ENCODE measurements at regions not wholly inside any gene's neighbourhood (a gene's known extent, or its start where the extent isn't known, plus 50 kb on each side); places are given as distances from the start of the nearest gene placed in this dataset.

DNA sequence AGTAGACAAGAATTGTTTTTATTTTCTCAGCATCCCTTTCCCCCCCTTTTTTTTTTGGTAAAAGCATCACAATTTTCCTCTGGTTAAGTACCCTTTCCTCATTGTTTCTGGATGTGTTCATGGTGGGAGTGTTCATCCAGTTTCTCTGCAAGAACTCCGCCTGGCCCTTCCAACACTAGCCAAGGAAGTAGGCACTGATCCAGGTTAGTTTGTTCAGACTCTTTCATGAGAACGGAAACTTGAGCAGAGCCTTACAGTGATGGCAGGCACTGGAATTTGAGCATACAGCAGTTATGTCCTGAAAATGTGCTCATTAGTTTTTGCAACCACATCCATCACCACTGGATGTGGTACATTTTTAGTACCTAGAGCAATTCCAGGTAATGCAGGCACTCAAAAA, 336.1 kb upstream of the BOD1L1 start:
- Histone ChIP-seq H3K4me3 (ENCODE audit: low read depth in 2 of 2, low read length in 1 of 2) (no peak overlapping the region), H3K9ac (no peak overlapping the region), H3F3A (replicated peaks; ENCODE audit: insufficient read depth) (peaks cover 28% of the 10 kb centered on the region), H4K20me1 (ENCODE audit: insufficient read depth) (no peaks in the 10 kb centered on the region), H3K27ac (ENCODE audit: low read depth in 2 of 2, low read length in 1 of 2) (no peak overlapping the region), H3K9me3 (no peaks in the 10 kb centered on the region), H3K36me3 (replicated peaks in 1 of 2; ENCODE audit: control insufficient read depth in 1 of 2, insufficient read depth in 2 of 2, low read length in 1 of 2) (no peaks in the 10 kb centered on the region), H3K79me2 (ENCODE audit: insufficient read depth) (no peaks in the 10 kb centered on the region), H3K27me3 (ENCODE audit: insufficient read depth) (no peaks in the 10 kb centered on the region), H3K4me2 (no peak overlapping the region), H2AFZ (ENCODE audit: low read depth) (no peak overlapping the region), H3K9me2 (no peaks in the 10 kb centered on the region), H3K4me1 (ENCODE audit: control insufficient read depth in 1 of 2, insufficient read depth in 2 of 2, low read depth in 1 of 2, low read length in 1 of 2) (peaks cover 0 to 27% of the 10 kb centered on the region in 2 experiments; a peak in 1 of 4 replicates)
- ChIA-PET CTCF (interaction anchor here (1.0 kb wide), 1 partner anchor 35 kb away, joined by 3 read pairs; no protein-coding TSS in a partner anchor), POLR2A (no interaction called here)
- TF ChIP-seq, protein P1, sequence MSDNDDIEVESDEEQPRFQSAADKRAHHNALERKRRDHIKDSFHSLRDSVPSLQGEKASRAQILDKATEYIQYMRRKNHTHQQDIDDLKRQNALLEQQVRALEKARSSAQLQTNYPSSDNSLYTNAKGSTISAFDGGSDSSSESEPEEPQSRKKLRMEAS (IDR thresholded peaks at IDR 0.05; ENCODE audit: low read depth): no peak
- TF ChIP-seq FOXJ3 (CRISPR knock-in tag; IDR thresholded peaks at IDR 0.05) (no peak), YY1 (IDR thresholded peaks at IDR 0.05; ENCODE audit: low read depth) (no peak), CHD2 (IDR thresholded peaks at IDR 0.05; ENCODE audit: low read length, partially characterized antibody) (no peak), RCOR1 (IDR thresholded peaks at IDR 0.05; ENCODE audit: low read length) (no peak), FOSL2 (IDR thresholded peaks at IDR 0.05; ENCODE audit: borderline replicate concordance, low read depth) (no peak), JUND (IDR thresholded peaks at IDR 0.05) (no peak), RAD21 (IDR thresholded peaks at IDR 0.05; ENCODE audit: low read length) (no peak), POLR2AphosphoS5 (IDR thresholded peaks at IDR 0.05; ENCODE audit: low read depth, low read length) (no peak), FOXM1 (IDR thresholded peaks at IDR 0.05; ENCODE audit: low read depth) (no peak), TAF1 (IDR thresholded peaks at IDR 0.05; ENCODE audit: borderline replicate concordance, low read depth, low read length) (no peak), TCF12 (IDR thresholded peaks at IDR 0.05) (no peak), EP300 (IDR thresholded peaks at IDR 0.05; ENCODE audit: borderline replicate concordance in 1 of 2, low read depth in 1 of 2, low read length in 1 of 2) (no peak)
- TF ChIP-seq, protein P2, sequence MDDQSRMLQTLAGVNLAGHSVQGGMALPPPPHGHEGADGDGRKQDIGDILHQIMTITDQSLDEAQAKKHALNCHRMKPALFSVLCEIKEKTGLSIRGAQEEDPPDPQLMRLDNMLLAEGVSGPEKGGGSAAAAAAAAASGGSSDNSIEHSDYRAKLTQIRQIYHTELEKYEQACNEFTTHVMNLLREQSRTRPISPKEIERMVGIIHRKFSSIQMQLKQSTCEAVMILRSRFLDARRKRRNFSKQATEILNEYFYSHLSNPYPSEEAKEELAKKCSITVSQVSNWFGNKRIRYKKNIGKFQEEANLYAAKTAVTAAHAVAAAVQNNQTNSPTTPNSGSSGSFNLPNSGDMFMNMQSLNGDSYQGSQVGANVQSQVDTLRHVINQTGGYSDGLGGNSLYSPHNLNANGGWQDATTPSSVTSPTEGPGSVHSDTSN (IDR thresholded peaks at IDR 0.05): no peak
- TF ChIP-seq, protein P3, sequence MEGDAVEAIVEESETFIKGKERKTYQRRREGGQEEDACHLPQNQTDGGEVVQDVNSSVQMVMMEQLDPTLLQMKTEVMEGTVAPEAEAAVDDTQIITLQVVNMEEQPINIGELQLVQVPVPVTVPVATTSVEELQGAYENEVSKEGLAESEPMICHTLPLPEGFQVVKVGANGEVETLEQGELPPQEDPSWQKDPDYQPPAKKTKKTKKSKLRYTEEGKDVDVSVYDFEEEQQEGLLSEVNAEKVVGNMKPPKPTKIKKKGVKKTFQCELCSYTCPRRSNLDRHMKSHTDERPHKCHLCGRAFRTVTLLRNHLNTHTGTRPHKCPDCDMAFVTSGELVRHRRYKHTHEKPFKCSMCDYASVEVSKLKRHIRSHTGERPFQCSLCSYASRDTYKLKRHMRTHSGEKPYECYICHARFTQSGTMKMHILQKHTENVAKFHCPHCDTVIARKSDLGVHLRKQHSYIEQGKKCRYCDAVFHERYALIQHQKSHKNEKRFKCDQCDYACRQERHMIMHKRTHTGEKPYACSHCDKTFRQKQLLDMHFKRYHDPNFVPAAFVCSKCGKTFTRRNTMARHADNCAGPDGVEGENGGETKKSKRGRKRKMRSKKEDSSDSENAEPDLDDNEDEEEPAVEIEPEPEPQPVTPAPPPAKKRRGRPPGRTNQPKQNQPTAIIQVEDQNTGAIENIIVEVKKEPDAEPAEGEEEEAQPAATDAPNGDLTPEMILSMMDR (IDR thresholded peaks at IDR 0.05): no peak
- TF ChIP-seq, protein P4, sequence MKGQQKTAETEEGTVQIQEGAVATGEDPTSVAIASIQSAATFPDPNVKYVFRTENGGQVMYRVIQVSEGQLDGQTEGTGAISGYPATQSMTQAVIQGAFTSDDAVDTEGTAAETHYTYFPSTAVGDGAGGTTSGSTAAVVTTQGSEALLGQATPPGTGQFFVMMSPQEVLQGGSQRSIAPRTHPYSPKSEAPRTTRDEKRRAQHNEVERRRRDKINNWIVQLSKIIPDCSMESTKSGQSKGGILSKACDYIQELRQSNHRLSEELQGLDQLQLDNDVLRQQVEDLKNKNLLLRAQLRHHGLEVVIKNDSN (IDR thresholded peaks at IDR 0.05; ENCODE audit: borderline replicate concordance, low read depth): no peak
- TF ChIP-seq, protein P5, sequence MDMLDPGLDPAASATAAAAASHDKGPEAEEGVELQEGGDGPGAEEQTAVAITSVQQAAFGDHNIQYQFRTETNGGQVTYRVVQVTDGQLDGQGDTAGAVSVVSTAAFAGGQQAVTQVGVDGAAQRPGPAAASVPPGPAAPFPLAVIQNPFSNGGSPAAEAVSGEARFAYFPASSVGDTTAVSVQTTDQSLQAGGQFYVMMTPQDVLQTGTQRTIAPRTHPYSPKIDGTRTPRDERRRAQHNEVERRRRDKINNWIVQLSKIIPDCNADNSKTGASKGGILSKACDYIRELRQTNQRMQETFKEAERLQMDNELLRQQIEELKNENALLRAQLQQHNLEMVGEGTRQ (IDR thresholded peaks at IDR 0.05; ENCODE audit: borderline replicate concordance, low read depth, low read length): no peak
- no peak for DNase-seq
- WGBS (ENCODE audit: low lambda C conversion rate): 86% methylated on average over 2 of the region's 2 CpGs

Measured in SK-N-SH (cell line).